HG03103 (cell line): ENCODE measurements at regions not wholly inside any gene's neighbourhood (a gene's known extent, or its start where the extent isn't known, plus 50 kb on each side); places are given as distances from the start of the nearest gene placed in this dataset.
"Not testable (repeated sequence)": the region's sequence is repeated elsewhere in the genome, so short reads cannot be mapped to it uniquely, and the experiment has no call there.

ENCODE experiments used
- ATAC-seq: cut with Tn5 transposase; IDR thresholded peaks from one replicate; pipeline ENCODE4 v1.9.1; 2021; ENCODE audit warnings: low read depth; ENCODE audit not compliant: unreplicated experiment

- ATAC-seq: no peak
Measured at GRCh38 chr4:179145746-179146525, 1703.7 kb upstream of the AGA start.

DNA sequence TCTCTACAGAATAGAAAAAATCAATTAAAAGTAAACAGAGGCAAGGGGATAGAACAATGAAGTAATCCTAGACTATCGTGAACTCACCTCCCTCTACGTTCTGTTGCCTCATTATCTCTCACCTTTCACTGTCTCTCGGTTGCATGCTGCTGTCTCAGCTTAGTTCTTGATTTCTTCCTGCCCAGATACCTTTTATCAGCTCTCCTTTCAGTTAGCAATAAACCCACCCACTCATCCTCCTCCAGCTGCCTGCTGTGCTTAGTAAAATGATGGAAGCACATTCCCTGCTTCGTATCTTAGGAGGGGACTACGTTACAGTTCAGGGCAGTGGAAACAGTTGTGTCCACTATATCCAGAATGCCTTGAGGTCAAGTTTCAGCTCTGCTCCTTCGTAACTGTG, 1709.5 kb upstream of the AGA start:
- no peak for ATAC-seq

- ATAC-seq: no peak
Measured at GRCh38 chr4:179163147-179163546, 1720.9 kb upstream of the AGA start.

DNA sequence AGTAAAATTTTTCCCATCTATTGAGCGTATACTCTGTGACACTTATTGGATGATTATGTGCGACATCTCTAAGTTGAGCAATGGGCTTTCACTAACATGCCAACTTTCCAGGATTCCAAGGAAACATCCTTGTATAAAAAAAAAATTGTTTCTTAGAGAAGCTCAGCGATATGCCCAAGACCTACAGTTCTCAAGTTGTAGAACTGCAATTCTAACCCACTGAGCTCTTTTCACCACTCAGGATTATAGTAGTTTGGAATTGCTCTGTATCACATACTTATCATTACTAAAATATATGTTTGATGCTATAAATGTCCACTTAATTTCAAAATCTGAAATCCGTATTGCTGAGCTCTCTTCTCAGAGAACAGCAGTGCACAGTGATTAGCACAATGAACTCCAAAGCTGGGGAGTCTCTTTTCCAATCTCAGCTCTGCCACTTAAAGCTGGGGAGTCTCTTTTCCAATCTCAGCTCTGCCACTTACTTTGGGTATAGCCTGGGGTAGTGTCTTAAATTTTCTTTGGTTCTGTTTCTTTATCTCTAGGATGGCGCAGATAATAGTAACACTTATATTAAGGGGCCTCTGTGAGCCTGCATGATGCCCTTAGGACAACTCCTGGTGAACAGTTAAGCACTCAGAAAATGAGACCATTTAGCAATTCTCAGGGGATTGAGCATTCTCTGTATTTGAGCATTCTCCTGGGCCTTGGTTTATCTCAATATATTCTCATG, 1722.2 kb upstream of the AGA start:
- ATAC-seq: no peak

DNA sequence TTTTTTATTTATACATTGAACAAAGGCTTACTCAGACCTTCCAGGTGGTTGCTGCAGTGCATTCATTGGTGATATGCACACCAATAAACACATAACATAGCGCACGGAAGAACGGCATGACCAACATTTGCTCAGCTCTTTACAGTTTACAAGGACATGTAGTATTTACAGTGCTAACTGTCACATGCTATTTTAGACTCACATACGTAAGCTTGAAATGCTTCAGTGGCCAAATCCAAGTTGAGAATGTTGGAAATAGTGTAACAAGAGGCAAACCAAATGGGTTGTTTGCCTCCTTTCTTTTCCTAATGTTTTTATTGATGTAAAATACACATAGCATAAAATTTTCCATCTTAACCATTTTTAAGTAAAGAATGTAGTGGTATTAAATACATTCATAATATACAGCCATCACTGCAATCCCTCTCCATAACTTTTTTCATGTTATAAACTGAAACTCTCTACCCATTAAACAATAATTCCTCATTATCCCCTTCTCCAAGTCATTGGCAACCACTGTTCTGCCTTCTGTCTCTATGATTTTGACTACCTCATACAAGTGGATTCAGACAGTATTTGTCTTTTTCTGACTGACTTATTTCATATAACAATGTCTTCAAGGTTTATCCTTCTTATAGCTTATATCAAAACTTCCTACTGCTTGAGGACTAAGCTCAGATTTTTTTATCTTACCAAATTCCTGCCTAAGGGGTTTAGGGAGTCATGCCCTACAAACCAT, 1722.9 kb upstream of the AGA start:
- no peak for ATAC-seq

DNA sequence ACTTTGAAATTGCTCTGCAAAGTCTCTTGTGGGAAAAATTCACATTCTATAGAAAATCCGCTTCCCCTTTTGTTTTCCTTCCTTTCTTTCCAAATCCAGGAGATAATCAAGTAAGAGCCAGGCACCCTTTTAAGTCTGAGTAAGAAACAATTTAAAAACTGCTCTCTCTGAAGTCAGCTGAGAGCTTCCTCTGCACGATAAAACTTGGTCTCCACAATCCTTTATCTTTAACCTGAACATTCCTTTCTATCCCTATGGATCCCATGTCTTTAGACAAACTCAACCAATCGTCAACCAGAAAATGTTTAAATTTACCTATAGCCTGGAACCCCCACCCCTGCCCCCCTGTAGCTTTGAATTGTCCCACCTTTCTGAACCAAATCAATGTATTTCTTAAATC, 1723.6 kb upstream of the AGA start:
- no peak for ATAC-seq

GRCh38 chr4:179170308-179170707, 1728.1 kb upstream of the AGA start:
- not testable (repeated sequence) for ATAC-seq

DNA sequence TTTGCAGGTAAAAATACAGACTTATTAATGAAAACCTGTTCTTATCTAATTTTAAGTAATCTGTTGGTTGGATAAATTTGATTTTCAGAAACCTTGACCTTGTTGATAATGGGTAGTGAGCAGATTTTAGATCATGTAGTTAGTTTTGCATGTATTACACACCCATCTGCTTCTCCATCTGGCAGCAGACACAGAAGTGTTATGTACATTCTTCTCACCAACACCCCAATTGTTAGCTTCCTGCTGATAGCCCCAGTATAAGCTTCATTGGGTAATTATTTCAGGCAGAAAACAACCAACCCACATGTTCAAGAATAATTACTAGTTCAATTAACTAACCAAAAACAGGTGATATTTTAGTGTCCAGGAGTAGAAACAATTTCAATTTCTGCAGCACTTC, 1740.5 kb upstream of the AGA start:
- ATAC-seq: no peak

GRCh38 chr4:179195887-179196286, 1753.7 kb upstream of the AGA start:
- ATAC-seq: no peak

DNA sequence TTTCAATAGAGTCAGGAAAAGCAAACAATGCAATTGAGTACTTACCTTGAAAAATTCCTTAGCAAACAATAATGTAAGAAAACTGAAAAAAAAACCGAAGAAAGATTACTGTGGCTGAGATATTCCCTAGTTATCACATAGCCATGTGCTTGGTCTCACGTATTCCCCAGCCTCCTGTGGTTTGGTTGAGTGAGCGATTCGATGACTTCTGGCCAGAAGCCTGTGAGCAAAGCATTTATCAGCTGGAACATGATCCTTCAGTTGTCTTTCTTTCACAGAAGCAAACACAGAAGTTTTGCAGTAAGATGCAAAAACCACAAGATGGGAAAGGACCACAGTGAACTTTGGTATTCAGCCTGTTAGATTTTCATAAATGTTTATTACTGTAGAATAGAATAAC, 1754.3 kb upstream of the AGA start:
- no peak for ATAC-seq

GRCh38 chr4:179200681-179201080, 1758.4 kb upstream of the AGA start:
- ATAC-seq: no peak

DNA sequence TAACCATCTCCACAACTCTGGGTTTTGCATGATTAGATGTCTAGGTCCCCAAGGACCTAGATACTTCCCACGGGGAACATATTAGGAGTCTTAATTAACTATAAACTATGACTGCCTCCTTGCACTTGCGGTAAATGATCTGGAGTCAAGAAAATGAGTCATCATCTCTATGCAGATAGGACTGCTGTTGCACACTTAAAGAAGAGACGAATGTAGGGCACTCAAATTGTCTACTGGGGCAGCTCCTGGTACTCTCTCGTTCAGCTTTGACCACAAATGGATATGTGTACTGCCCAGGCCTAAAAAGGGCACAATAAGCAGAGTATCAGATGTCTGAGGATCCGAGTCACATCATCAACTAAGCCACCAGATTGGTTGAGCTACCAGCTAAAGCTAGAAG, 1783.4 kb upstream of the AGA start:
- no peak for ATAC-seq

GRCh38 chr4:179248821-179249220, 1806.6 kb upstream of the AGA start:
- no peak for ATAC-seq

GRCh38 chr4:179268791-179269190, 1826.6 kb upstream of the AGA start:
- no peak for ATAC-seq

DNA sequence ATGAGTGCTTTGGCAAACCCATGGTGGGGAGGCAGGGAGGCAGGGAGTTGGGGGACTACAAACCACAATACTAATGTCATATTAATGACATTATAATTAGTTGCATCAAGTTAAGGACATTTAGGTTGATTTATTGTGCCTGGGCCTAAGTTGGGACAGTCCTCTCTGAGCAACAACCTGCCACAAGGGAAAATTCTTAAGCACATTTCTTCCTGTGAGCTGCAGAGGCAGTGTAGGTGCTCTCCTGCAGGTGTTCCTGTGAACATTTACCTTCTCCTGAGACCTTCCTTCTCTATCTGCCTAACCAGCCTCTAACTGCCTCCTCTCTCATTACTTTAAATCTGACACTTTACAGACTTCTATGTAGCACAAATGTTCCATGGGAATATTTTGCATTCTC, 1830.0 kb upstream of the AGA start:
- no peak for ATAC-seq

DNA sequence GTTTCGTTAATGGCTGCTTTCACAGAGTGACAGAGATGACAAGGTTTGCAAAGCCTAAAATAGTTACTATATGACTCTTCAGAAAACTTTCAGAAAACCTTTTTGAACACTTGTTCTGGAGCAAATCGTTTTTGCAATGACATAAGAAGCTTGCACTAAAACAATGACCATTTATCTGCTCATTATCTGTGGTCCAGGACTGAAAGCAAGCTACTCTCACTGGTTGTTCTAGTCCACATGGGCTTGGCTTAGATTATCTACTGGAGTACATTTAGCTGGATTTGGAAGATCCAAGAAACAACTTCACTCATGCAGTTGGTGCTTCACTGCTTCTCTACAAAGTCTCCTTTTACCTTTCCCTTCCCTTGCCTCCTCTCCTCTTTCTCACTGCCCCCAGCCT, 1836.4 kb upstream of the AGA start:
- ATAC-seq: no peak

DNA sequence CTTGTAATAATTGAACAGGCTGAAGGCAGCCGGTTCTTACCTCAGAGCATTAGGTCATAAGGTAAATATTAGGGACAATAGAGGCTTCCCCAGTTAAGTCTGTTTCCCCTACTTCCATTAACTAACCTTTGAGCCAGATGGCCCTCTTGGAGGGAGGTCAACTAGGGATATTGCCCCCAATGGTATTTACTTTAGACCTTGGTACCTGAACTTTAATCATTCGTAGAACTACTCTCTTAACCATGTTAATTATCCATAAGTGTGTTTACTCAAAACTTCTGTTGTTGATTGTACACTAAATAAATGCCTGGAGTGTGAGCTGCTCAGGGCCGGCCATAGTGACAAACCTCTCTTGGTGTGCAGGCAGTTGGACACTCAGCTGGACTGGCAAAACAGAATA, 1843.5 kb upstream of the AGA start:
- ATAC-seq: no peak

DNA sequence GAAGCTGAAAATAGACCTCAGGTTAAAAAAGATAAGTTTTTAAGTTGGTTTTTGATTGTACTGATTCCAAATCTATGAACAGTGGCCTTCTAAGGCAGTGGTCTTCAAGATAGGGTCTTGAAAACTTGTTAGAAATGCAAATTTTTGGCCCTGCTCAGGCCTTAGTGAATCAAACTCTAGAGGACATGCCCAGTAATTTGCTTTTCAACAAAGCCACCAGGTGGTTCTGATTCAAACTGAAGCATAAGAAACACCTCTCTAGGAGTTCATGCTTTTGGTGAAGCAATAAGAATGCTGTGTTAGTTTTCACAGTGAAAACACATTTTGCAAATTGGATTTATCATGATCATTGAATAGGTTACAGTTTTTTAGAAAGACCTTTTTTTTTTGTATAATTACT, 1849.4 kb upstream of the AGA start:
- ATAC-seq: no peak

DNA sequence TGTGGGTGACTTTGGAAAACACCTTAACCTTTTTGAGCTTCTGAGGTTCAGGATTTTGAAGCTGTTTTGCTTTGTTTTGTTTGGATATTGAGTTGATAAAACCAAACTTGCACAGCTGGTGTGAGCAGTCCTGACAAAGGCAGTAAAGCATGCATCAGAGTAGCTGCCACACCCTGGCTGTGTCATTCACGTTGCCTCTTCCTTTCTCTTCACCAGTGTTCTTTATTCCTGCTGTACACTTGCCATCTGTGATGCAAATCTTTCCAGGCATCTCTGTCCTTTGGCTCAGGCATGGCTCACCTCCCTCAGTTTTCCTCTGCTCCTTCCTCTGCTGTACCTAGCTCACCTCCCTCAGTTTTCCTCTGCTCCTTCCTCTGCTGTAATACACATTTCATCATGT, 1850.2 kb upstream of the AGA start:
- no peak for ATAC-seq

GRCh38 chr4:179307297-179308136, 1865.3 kb upstream of the AGA start:
- peak; percentile 96 for ATAC-seq

GRCh38 chr4:179313823-179314222, 1871.6 kb upstream of the AGA start:
- no peak for ATAC-seq
